NCI-H69 (cell line): ENCODE measurements at regions not wholly inside any gene's neighbourhood (a gene's known extent, or its start where the extent isn't known, plus 50 kb on each side); places are given as distances from the start of the nearest gene placed in this dataset.

ENCODE experiments used
- DNase-seq: peaks from one replicate; lab custom pipeline; 2025; lab: John Stamatoyannopoulos, UW

DNA sequence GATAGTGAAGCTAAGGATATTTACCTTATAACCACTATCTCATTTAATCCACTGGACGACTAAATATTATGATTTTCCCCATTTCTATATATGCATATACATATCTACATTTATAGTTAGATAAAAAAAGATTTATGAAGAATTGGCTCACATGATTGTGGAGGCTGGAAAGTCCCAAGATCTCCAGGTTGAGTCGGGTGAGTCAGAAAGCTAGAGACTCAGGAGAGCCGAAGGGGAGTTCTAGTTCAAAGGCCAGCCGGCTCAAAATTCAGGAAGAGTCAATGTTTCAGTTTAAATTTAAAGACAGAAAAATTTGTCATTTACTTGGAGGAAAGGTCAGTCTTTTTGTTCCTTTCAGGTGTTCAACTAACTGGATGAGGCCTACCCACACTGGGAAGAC, 158.2 kb upstream of the CPEB2 start:
- DNase-seq, result no peak

DNA sequence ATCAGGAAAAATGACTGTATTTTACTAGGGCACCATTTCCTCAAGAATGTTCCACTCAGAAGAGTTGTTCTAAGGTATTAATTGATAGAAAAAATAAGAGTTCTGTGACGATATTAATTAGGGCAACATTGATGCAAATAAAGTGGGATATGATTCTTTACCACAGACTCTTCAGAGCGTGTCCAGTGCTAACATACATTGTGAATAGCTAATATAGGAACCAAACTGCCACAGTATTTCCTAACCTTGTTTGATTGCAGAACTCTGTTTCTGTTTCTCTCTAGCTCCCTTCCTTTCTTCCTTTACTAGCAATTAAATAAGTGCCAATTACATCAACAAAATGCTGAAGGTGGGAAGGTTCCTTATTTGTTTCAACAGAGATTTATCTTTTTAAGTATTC, 154.1 kb upstream of the CPEB2 start:
- DNase-seq, result no peak

DNA sequence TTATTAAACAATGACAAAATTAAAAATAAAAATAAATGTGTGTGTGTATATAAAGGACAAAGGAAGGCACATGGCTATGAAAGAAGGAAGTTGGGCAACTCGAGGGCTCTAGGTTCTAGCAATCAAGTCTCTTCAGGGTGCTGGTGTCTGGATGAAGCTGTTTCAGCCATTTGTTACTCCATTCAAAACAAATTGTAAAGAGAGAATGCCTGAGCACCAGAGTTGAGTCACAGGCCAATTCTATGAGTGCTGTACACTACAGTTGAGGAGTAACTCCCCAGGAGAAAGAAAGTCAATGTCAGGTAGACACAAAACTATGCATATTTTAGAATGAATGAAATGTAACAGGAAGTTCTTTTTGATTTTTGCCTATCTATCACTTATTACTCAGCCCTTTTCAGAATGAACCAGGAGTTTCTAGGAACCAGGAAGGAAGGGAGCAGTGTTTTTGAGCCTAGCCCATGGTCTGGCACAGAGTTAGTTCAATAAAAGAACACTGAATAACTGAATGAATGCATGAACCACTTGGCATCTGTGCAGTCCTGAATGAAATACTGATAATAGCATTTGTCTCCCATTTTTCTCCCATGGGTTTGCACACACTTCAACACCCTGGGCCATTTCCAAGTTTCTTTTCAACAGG, 151.7 kb upstream of the CPEB2 start:
- DNase-seq, result no peak

DNA sequence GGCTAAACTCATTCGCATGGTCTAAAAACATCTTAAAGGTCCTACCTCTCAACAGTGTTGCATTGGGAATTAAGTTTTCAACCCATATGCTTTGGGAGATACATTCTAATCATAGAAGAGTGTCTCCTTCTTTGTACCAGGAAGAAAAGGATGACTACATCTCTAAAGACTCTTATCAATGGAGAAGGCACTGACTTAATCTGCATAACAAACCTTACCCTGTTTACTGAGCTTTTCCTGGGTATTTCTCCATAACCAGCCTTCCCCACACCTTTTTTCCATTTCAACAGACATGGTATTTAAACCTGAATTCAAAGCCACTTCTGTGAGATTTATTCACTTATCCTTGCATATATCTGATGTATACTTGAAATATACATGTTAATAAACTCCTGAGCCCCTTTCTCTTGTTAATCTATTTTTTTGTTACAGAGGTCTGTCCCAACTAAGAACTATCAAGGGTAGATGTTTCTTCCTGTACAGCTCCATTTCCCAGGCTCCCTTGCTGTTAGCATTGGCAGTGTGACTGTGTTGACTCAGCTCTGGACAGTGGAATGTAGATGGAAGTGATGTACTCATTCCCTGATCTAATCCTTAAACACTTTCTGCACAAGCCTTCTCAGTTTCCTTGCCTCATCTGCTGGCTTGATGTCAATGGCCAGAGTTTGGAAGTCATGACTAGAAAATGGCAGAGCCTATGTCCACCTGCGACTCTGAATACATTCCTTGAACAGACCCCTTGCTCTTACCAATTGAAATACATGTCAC, 148.9 kb upstream of the CPEB2 start:
- no peak for DNase-seq

DNA sequence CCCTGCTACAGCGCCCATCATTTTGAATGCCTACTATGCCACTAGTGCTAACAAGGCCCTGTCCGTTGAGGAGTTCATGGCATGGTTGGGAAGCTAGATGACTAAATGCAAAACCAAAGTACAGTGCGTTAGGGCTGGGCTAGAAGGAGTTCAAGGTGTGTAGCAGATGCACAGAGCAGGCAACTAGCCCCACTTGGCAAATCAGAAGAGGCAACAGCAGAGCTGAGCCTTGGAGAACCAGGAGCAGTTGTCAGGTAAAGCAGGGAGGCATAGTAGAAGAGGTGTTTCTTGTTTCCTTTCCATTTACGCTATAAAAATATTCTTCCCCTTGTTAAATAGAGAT, 146.6 kb upstream of the CPEB2 start:
- no peak for DNase-seq

DNA sequence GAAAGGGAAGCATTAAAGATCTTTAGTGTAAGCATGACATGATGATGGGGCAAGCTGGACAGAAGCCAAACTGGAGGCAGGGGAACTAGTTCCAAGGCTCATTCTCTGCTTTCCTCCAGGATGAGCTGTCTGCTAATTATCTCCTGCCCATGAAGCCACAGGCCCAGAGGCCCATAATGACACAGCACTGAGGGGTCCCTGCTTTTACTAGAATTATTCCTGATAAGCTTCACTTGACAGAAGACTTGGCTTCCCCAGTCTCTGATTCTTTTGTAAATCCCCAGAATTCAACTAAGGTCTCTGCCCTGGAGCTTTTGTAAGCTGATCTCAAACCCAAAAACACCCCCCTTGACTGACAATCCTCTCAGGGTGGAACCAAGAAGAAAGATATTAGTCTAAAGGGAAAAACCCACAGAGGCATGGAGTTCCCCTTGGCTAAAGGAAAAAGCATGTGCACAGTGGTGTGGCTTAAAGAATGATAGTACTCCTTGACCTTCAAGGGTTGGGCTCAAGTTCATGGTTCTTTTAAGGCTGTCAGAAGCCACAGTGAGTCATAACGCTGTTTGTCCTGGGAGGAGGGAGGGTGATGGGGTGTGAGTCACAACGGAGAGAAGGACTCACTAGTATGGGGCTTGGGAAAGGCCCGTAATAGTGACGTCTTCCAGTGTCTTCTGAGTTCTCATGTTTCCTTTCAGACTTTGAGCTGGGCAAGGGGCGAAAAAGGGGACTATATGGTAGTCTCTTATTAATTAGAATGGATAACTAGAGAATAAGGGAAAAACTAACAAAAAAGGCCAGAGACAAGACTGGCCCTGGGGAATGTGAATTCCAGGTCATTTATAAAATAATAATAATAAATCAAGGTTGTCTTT, 146.0 kb upstream of the CPEB2 start:
- DNase-seq, result peak; percentile 44

DNA sequence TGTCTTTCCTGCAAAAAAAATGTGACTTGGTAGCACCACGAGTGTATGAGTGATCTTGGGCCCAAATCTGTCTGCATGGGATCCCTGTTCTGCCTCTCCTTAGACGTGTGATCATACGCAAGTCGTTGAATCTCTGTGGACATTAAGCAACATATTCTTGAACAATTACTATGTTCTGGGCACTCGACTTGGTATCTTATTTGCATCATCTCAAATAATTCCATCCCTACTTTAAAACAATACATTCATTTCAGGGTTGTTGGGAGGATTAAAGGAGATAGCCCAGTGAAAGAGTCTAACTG, 145.4 kb upstream of the CPEB2 start:
- DNase-seq, result no peak

DNA sequence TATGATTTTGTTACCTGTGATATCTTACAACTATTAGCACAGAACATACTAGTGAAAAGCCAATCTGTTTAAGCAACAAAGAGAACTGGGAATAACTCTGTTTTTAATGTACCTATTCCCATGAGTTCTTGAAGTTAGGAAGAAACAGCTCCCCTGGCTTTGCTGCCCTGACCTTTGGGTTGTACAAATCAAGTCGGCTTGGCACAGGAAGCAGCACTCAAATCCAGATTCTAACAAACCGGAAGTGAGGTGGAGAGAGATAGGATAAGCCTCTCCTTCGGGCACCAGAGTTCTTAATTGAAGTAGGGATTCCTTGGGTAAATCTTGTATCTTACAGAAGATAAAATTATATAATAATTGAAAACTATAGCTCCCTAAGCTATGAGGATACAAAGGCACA, 144.8 kb upstream of the CPEB2 start:
- DNase-seq, result no peak

DNA sequence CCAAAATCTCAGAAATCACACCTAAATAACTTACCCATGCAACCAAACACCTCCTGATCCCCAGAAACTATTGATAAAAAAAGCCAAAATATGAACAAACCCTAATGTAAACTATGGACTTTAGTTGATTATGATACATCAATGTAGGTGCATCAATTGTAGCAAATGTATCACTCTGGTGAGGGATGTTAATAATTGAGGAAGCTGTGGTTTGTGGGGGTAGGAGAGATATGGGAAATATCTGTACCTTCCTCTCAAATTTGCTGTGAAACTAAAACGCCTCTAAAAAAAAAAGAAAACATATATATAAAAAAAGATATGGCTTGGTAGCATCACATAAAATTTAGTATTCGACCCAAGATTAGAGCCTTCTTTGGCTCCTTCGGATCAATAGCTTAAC, 144.3 kb upstream of the CPEB2 start:
- DNase-seq, result no peak

DNA sequence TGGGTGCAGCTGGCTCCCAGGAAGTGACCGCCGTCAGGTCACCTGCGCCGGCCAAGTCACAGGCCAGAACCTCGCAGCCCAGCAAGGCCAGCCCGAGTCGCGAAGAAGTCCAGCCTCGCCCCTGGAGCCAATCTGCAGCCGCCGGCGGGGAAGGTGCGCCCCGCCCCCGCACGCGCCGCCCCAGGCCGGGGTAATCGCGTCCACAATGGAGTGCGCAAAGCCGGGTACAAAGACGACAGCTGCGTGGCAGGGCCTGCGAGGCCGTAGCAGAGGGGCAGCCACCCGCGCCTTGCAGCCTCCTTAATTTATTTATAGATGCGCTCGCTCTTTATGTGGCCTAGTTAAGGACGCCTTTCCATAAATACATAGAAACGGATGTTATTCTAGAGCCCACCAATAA, 139.4 kb upstream of the CPEB2 start:
- DNase-seq, result no peak

DNA sequence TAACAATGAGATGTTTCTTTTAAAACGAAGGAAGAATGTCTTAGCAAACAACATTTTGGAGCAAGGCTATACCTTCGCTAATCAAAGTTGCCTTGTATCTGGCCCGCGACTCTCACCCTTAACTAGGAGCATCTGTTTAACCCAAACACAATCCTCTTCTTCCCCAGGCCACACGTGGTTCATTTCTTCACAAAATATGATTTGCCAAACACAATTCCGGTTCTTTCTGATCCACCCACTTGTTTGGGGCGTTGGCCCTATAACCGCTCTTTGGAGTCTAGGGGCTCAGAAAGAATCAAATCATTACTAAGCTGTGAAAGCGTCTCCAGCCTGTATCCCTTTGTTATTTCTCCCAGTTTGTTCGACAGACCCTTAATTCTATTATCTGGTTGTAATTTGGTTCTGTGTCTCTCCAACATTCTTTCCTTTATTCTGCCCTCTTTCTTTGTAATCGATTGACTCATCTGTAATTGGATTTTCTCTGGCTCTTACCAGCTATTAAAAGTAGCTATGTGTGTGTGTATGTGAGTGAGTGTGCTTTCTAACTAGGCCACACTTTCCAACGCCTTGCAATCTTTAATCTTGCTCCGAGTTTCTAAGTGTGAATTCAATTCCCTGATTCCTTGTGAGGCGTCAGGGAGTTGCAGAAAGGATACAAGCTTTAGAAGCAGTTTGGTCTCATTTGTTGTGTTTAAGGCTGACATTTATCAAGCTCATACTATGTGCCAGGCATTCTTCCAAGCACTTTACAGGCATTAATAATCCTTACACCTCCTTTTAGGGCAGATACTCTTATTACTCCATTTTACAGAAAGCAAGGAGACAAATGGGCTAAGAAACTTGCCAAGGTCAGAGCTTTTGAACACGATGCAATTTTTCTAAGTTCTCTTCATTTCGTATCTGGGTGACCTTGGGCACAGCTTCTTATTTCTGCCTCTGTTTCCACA, 138.6 kb upstream of the CPEB2 start:
- DNase-seq, result no peak

DNA sequence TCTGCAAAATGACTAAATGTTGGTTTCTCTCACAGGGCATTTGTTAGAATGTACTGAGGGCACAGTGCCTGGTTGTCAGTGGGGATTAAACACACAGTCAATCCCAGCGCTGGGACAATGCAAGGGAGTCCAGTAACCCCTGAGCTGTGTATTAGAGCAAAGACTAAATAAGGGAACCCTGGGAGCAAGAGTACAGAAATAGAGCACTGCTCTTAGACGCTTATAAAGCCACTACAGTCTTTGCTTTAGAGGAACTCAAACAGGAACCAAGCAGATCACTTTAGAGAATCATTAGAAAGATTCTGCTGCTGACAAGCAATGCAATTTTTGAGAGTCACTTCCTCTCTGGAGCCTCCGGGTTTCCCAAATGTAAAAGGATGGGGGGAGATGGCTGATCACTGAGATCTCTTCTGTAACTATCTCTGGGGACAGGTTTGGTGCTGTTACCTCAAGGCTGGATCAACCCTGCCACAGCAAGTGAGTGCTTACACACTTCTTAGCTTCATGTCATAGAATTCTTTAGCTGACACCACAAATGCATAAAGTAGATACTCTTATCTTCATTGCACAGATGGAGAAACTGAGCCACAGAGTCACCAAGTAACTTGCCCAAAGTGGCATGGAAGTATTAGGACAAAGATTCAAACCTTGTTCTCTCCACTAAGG, 137.8 kb upstream of the CPEB2 start:
- peak; percentile 29 for DNase-seq

DNA sequence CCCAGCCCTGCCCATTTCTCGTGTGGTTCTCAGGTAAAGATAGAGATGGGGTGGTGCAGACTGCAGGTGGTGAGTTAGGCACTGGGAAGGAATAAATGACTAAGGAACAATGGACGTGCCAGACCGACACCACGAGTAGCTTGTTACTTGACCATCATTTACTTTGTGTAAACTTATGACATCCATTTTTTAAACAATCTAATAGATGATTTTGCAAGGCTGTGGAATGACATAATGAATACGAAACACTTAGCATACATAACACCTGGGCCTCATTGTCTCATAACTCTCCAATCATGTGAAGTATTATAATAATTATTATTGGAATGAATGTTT, 137.3 kb upstream of the CPEB2 start:
- DNase-seq, result peak; percentile 64

DNA sequence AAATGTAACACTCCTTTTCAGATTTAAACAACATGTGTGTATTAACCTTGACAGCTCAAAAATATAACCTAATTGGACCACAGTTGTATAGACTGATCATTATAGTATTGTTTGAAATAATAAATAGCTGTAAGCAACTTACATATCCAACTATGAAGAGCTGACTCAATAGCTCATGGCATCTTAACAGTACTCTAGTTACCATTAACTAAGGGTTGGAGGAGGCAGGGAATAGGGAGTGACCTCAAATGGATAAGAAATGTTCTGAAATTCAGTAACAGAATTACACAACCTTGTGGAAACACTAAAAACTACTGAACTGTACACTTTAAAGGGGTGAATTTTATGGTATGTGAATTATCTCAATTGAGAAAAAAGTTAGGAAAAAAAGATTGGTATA, 136.5 kb upstream of the CPEB2 start:
- peak; percentile 50 for DNase-seq

DNA sequence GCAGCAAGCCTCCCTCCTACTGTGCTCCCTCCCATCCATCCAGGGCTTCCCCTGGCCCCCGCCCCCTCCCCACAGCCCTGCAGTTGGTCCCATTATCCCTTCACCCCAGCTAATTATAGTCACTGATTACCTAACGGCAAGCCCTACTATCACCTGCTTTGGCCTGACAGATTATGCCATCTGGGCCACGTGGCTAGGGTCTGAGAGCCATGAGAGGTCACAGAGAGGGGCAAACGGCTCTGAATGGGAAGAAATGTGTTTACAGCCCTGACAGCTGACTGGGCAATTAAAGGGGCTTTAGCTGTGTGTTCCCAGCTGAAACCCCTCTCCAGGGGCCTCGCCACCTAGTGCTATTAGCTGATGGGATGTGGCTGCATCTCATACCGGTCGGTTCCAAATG, 134.4 kb upstream of the CPEB2 start:
- DNase-seq, result peak; percentile 95

DNA sequence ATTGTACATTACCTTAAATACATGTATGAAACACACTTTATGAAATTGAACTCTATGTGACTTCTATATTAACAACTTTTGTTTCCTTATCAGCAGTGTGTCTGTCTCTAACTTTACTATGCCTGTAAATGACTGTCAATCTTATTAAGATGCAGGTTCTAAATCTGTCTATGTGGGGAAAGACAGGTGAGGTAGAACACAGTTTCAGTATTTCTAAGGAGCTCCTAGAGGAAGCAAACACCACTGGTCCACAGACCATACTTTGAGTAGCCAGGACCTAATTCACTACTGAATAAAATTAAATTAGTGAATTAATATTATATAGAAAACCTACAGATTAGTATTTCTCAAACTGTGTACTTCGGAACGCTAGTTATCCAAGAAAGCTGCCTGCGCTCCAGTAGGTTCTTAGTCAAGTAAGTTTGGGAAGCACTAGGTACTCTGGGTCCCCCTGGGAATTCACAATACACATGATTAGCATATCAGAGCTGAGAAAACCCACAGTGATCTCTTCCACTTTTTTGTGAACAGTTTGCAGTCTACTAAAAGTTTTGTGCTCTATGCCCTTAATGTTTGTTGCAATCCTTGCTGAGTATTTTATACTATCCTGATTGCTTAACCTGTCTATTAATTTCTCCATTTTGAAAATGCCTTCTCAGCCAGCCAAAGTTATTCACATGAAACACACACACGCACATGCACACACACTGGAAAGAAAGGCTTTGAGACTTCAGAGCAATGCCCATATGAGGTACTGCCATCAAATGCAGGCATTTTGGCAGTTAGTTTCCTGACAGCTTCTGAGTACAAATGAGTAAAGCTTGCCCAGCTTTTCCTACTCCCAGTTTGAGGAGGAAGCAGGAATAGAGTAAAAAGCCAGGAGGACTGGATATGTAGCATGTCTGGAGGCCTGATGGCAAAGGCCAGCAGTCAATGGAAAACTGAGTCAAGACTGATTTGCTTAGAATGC, 133.6 kb upstream of the CPEB2 start:
- peak; percentile 42 for DNase-seq

DNA sequence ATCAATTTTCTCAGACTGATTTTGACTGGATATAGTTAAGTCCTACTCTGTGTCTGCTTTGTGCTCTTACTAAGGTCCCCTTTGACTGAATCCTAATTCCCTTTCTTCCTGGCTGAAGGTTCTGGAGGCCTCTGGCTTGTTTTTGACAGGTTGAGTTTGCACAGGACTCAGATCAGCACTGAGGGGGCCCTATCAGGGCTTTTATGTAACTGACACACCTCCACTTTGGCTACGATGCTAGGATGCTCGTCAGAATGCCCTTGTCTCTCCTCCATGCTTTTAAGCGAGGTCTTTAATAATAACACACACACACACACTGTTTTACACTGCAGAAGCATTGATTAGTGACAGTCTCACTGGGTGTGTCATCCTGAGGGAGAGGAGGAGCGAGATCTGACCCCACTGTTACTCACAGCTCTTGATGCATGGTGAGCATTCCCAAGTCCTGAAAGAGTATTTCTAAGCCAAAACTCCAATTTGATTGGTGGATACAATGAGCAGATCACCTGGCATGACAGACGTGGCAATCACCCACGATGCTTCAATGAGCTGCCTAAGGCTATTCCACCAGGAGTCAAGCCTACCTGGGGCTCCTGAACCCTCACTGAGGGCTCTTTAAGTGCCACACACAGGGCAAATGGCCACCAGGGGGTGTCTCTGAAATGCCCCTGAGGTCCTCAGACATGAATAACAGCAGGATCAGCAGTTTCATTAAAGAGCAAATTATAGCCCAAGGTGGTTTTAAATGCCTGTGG, 130.4 kb upstream of the CPEB2 start:
- DNase-seq, result peak; percentile 93

DNA sequence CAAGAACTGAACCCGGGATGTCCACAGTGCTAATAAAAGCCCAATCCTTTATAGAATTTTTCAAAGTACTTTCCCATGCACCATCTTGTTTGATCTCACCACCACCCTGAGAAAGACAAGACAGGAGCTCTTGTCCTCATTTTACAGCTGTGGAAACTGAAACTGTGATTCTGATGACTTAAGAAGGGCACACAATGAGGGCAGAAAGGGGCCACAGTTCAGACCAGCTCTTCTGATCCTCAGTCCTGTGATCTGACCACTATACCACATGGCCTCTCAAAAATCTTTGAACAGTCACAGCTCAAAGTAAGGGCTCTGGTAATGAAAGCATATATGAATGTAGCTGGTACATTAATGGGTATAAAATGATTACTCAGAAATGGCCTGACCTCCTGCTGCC, 127.3 kb upstream of the CPEB2 start:
- DNase-seq, result peak; percentile 22
